Calu3 (cell line): ENCODE measurements at regions not wholly inside any gene's neighbourhood (a gene's known extent, or its start where the extent isn't known, plus 50 kb on each side); places are given as distances from the start of the nearest gene placed in this dataset.

Experiments
- BruUV-seq: library from RNA; stranded (reverse); fragments of 400-500 nt; replicated peaks from 2 replicates; lab custom pipeline; 2021; lab: Mats Ljungman, UMichigan
- CTCF ChIA-PET: fragments of 300-600 bp; sonication (Branson Sonifier 250); formaldehyde crosslinking; loops from one replicate; lab custom pipeline; 2022; ENCODE audit warnings: antibody characterized with exemption; lab: Charles Lee
- DNase-seq: peaks from one replicate; pipeline ENCODE4 v3.0.0; 2022
- H3K27ac Mint-ChIP-seq: one replicate; pipeline ENCODE4 v1.8.0; 2022; ENCODE audit warnings: mixed read lengths; ENCODE audit not compliant: unreplicated experiment
- H3K27me3 Mint-ChIP-seq: one replicate; pipeline ENCODE4 v1.8.0; 2022; ENCODE audit warnings: mixed read lengths; ENCODE audit not compliant: unreplicated experiment
- H3K36me3 Mint-ChIP-seq: one replicate; pipeline ENCODE4 v1.8.0; 2022; ENCODE audit warnings: mild to moderate bottlenecking, moderate library complexity, mixed read lengths; ENCODE audit not compliant: insufficient read depth, unreplicated experiment
- H3K4me1 Mint-ChIP-seq: one replicate; pipeline ENCODE4 v1.8.0; 2022; ENCODE audit warnings: mild to moderate bottlenecking, low read depth, mixed read lengths; ENCODE audit not compliant: unreplicated experiment
- H3K4me3 Mint-ChIP-seq: one replicate; pipeline ENCODE4 v1.8.0; 2022; ENCODE audit warnings: mild to moderate bottlenecking, low read depth, moderate library complexity, mixed read lengths; ENCODE audit not compliant: unreplicated experiment
- H3K9me3 Mint-ChIP-seq: one replicate; pipeline ENCODE4 v1.8.0; 2022; ENCODE audit warnings: low read depth, mixed read lengths; ENCODE audit not compliant: unreplicated experiment
- intact Hi-C: fragments of 100-400 bp; cut with micrococcal nuclease; formaldehyde crosslinking; loops from one replicate; pipeline ENCODE4 v1.10.0; 2022; ENCODE audit not compliant: unreplicated experiment
- TF ChIP-seq, protein P1 (sequence below): fragments of 200-600 bp; IDR thresholded peaks from one replicate; pipeline ENCODE4 v1.8.0; 2022; ENCODE audit warnings: antibody characterized with exemption; ENCODE audit not compliant: unreplicated experiment

DNA sequence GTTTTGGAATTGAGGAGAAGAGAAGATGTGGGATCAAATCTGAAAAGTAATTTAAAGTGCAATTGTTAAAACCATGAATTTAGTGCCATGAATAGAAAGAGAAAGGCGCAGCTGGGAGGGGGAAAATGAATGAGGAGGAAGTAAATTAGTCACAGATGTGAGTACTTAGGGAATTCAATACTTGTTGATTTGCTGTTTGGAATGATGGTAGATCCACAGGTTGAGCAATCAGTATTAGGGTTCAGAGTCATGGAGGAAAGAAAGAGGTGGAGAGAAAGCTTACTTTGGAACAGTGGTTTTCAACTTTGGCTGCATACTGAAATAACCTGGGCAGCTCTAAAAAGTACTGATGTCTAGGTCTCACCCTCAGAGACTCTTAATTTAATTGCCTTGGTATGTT, 229.7 kb upstream of the ASCC3 start:
- no peaks in the 10 kb centered on the region for H3K9me3 Mint-ChIP-seq
- no TSS peak for BruUV-seq
- H3K36me3 Mint-ChIP-seq, result no peaks in the 10 kb centered on the region
- no peaks in the 10 kb centered on the region for H3K4me1 Mint-ChIP-seq
- intact Hi-C loops, result loop anchor here (5.0 to 10.0 kb wide), 3 partner anchors 276 to 1504 kb away; no protein-coding TSS in a partner anchor
- TF ChIP-seq, protein P1, sequence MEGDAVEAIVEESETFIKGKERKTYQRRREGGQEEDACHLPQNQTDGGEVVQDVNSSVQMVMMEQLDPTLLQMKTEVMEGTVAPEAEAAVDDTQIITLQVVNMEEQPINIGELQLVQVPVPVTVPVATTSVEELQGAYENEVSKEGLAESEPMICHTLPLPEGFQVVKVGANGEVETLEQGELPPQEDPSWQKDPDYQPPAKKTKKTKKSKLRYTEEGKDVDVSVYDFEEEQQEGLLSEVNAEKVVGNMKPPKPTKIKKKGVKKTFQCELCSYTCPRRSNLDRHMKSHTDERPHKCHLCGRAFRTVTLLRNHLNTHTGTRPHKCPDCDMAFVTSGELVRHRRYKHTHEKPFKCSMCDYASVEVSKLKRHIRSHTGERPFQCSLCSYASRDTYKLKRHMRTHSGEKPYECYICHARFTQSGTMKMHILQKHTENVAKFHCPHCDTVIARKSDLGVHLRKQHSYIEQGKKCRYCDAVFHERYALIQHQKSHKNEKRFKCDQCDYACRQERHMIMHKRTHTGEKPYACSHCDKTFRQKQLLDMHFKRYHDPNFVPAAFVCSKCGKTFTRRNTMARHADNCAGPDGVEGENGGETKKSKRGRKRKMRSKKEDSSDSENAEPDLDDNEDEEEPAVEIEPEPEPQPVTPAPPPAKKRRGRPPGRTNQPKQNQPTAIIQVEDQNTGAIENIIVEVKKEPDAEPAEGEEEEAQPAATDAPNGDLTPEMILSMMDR, result no peak
- H3K27me3 Mint-ChIP-seq, result no peaks in the 10 kb centered on the region
- H3K4me3 Mint-ChIP-seq, result no peak overlapping the region
- no peak for DNase-seq
- CTCF ChIA-PET, result interaction anchor here (0.6 kb wide), 1 partner anchor 236 kb away, joined by 5 read pairs; no protein-coding TSS in a partner anchor
- H3K27ac Mint-ChIP-seq, result no peak overlapping the region

DNA sequence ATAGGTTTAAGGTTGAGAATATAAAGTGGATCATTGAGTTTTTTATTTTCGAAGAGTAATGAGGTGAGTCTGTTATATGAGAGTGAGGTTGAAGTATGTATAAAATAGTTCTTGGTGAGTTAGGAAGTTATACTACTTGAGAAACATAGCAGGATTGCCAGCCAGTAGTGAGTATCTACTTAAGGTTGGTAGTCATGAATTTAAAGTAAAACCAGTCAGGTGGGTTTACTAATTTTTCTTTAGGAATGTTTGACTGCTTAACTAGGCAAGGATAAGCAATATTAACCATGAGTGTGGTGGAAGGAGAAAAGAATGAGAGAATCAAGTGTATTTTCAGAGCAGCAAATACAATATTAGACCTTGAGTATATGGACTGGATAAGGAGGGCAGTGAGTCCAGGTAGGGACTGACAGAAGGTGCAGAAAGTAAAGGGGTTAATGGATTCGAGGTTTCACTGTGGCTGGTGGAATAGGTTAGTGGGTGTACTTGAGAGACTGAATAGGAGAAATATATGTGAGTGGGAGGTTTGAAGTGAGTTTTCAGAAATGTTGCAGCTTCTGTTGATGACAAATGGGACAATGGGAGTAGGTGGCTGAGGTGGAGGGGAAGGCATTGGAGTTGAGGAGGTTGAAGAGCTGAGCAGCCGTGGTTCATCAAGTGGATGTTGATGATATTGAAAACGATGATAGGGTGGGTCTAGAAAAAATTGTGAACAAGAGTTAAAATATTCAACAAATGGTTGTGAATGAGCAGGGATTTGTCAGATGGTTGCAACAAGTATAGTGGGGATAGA, 232.5 kb upstream of the ASCC3 start:
- TF ChIP-seq, protein P1, result no peak
- CTCF ChIA-PET, result no interaction called here
- BruUV-seq, result no TSS peak
- H3K4me3 Mint-ChIP-seq, result no peak overlapping the region
- intact Hi-C loops, result loop anchor here (1.0 to 10.0 kb wide), 4 partner anchors 274 to 1501 kb away; no protein-coding TSS in a partner anchor
- no peaks in the 10 kb centered on the region for H3K27me3 Mint-ChIP-seq
- H3K4me1 Mint-ChIP-seq, result no peaks in the 10 kb centered on the region
- no peak overlapping the region for H3K27ac Mint-ChIP-seq
- H3K36me3 Mint-ChIP-seq, result no peaks in the 10 kb centered on the region
- H3K9me3 Mint-ChIP-seq, result no peaks in the 10 kb centered on the region
- DNase-seq, result no peak

DNA sequence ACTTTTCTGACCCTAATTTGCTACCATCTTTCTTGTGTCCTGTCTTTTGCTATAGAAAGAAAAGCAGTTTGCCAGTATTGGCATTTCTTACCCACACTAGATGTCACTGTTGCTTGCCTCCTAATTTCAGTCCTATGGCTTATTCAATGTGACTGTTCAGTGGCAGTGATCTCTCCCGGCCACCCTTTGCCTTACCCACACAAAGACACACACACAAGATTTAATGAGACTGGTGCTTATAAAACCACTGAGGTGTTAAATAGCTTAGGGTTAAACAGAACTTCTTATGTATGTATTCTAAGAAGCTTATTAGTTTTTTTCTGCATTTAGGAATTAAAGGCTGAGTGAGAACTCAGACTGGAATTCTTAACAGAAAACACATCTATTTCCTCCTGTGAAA, 233.6 kb upstream of the ASCC3 start:
- BruUV-seq, result no TSS peak
- Mint-ChIP-seq H3K9me3 (no peaks in the 10 kb centered on the region), H3K27ac (no peak overlapping the region), H3K36me3 (no peaks in the 10 kb centered on the region), H3K27me3 (no peaks in the 10 kb centered on the region), H3K4me1 (no peaks in the 10 kb centered on the region), H3K4me3 (no peak overlapping the region)
- CTCF ChIA-PET, result no interaction called here
- peak; percentile 26 for DNase-seq
- TF ChIP-seq, protein P1, result no peak
- intact Hi-C loops, result loop anchor here (1.0 to 10.0 kb wide), 4 partner anchors 273 to 1500 kb away; no protein-coding TSS in a partner anchor

DNA sequence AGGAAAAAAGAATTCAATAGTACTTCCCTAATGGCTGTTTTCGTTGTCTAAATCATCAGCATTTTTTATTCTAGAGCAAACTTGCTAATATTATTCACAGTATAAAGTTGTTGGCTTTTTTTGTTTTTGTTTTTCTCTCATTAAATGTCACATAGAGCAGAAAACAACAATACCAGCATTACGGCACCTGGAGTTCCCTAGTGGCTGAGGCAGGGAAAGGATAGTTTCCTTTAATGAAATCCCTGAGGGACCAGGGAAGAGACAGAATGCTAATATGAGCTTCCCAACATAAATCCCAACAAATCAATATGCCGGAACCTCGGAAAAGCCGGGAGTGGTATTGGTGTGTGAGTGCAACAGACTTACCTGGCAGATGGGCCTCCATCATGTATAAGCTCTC, 235.2 kb upstream of the ASCC3 start:
- intact Hi-C loops, result loop anchor here (10.0 kb wide), 2 partner anchors 342 to 1498 kb away; no protein-coding TSS in a partner anchor
- BruUV-seq, result no TSS peak
- TF ChIP-seq, protein P1, result no peak
- Mint-ChIP-seq H3K9me3 (no peaks in the 10 kb centered on the region), H3K27ac (no peak overlapping the region), H3K36me3 (no peaks in the 10 kb centered on the region), H3K27me3 (no peaks in the 10 kb centered on the region), H3K4me3 (no peak overlapping the region), H3K4me1 (no peaks in the 10 kb centered on the region)
- no peak for DNase-seq
- CTCF ChIA-PET, result interaction anchor here (0.9 kb wide), 1 partner anchor 241 kb away, joined by 3 read pairs; no protein-coding TSS in a partner anchor
